HEK293 (cell line): ENCODE measurements at regions not wholly inside any gene's neighbourhood (a gene's known extent, or its start where the extent isn't known, plus 50 kb on each side); places are given as distances from the start of the nearest gene placed in this dataset.

Experiments
- CTCF ChIA-PET: fragments of 350-600 bp; formaldehyde crosslinking; extraction: SDS; loops from one replicate; lab custom pipeline; 2021; ENCODE audit warnings: antibody characterized with exemption; lab: Yijun Ruan, JAX
- POLR2A ChIA-PET: fragments of 300-600 bp; formaldehyde crosslinking; extraction: SDS; loops from one replicate; lab custom pipeline; 2020; ENCODE audit warnings: antibody characterized with exemption, inconsistent platforms; lab: Yijun Ruan, JAX
- H3K27ac ChIP-seq: fragments of 200-500 bp; sonication (Bioruptor generic); 2 replicates; pipeline ENCODE4 v1.5.1; 2014; ENCODE audit warnings: low read depth, low read length, control low read depth, inconsistent platforms; ENCODE audit errors: extremely low read depth
- H3K36me3 ChIP-seq, 2 experiments: fragments of 200-500 bp in 1 of 2; sonication (Bioruptor generic) in 1 of 2; 1 replicate in 1 of 2; 2 replicates in 1 of 2; pipeline ENCODE4 v1.5.1; 2014 to 2017; ENCODE audit warnings: inconsistent platforms in 2 of 2, low read length in 2 of 2; ENCODE audit not compliant: control insufficient read depth in 2 of 2, insufficient read depth in 1 of 2
- H3K4me1 ChIP-seq: fragments of 200-500 bp; sonication (Bioruptor generic); 2 replicates; pipeline ENCODE4 v1.5.1; 2014; ENCODE audit warnings: mild to moderate bottlenecking, low read length, inconsistent platforms; ENCODE audit not compliant: control insufficient read depth, insufficient read depth
- H3K4me3 ChIP-seq: 2 replicates; pipeline ENCODE4 v1.5.1; 2011; ENCODE audit warnings: low read depth, mild to moderate bottlenecking, control low read depth, low read length, moderate library complexity
- H3K9me3 ChIP-seq: fragments of 200-500 bp; sonication (Bioruptor generic); 2 replicates; pipeline ENCODE4 v1.5.1; 2014; ENCODE audit warnings: low read depth, low read length, inconsistent platforms; ENCODE audit not compliant: control insufficient read depth, insufficient read depth
- ELK4 ChIP-seq: IDR thresholded peaks from 2 replicates; pipeline ENCODE4 v1.6.1; 2011; ENCODE audit warnings: mild to moderate bottlenecking, low read depth, low read length, borderline replicate concordance
- KLF1 ChIP-seq: fragments of 450-650 bp; formaldehyde crosslinking; IDR thresholded peaks from 2 replicates; pipeline ENCODE4 v1.5.1; 2016; ENCODE audit warnings: missing biosample characterization, missing genetic modification characterization
- KLF17 ChIP-seq: fragments of 450-650 bp; formaldehyde crosslinking; IDR thresholded peaks from 2 replicates; pipeline ENCODE4 v1.5.1; 2016; ENCODE audit warnings: missing biosample characterization, missing genetic modification characterization
- KLF8 ChIP-seq: fragments of 450-650 bp; formaldehyde crosslinking; IDR thresholded peaks from 2 replicates; pipeline ENCODE4 v1.5.1; 2016; ENCODE audit warnings: missing biosample characterization, missing genetic modification characterization
- MEIS1 ChIP-seq: sonication (generic); formaldehyde crosslinking; IDR thresholded peaks from 2 replicates; pipeline ENCODE4 v1.8.1; 2022; ENCODE audit warnings: missing genetic modification reagents, mild to moderate bottlenecking, borderline replicate concordance
- PBX3 ChIP-seq: sonication (generic); formaldehyde crosslinking; IDR thresholded peaks from 2 replicates; pipeline ENCODE4 v1.8.1; 2022; ENCODE audit warnings: mild to moderate bottlenecking, moderate library complexity, missing genetic modification reagents
- SCRT2 ChIP-seq: fragments of 450-650 bp; formaldehyde crosslinking; IDR thresholded peaks from 2 replicates; pipeline ENCODE4 v1.5.1; 2016; ENCODE audit warnings: missing biosample characterization, missing genetic modification characterization
- ZBTB1 ChIP-seq: fragments of 450-650 bp; formaldehyde crosslinking; IDR thresholded peaks from 2 replicates; pipeline ENCODE4 v1.5.1; 2016; ENCODE audit warnings: missing biosample characterization, missing genetic modification characterization
- ZBTB17 ChIP-seq: fragments of 450-650 bp; formaldehyde crosslinking; IDR thresholded peaks from 2 replicates; pipeline ENCODE4 v1.5.1; 2016; ENCODE audit warnings: missing biosample characterization, missing genetic modification characterization
- ZBTB21 ChIP-seq: fragments of 450-650 bp; formaldehyde crosslinking; IDR thresholded peaks from 2 replicates; pipeline ENCODE4 v1.5.1; 2017; ENCODE audit warnings: missing biosample characterization, missing genetic modification characterization
- ZEB2 ChIP-seq: fragments of 450-650 bp; formaldehyde crosslinking; IDR thresholded peaks from 2 replicates; pipeline ENCODE4 v1.5.1; 2016; ENCODE audit warnings: missing biosample characterization, missing genetic modification characterization
- ZFHX2 ChIP-seq: fragments of 450-650 bp; formaldehyde crosslinking; conservative IDR thresholded peaks from 2 replicates; pipeline ENCODE4 v1.5.1; 2016; ENCODE audit warnings: missing biosample characterization, missing genetic modification characterization
- ZFP3 ChIP-seq: fragments of 450-650 bp; formaldehyde crosslinking; IDR thresholded peaks from 2 replicates; pipeline ENCODE4 v1.5.1; 2016; ENCODE audit warnings: low read depth, missing biosample characterization, missing genetic modification characterization
- ZNF174 ChIP-seq: fragments of 450-650 bp; formaldehyde crosslinking; IDR thresholded peaks from 2 replicates; pipeline ENCODE4 v1.5.0; 2017; ENCODE audit warnings: missing biosample characterization, mild to moderate bottlenecking, missing genetic modification characterization
- ZNF184 ChIP-seq: fragments of 450-650 bp; IDR thresholded peaks from 2 replicates; pipeline ENCODE4 v1.5.1; 2018; ENCODE audit warnings: missing biosample characterization, mild to moderate bottlenecking, missing genetic modification characterization
- ZNF239 ChIP-seq: fragments of 450-650 bp; formaldehyde crosslinking; IDR thresholded peaks from 2 replicates; pipeline ENCODE4 v1.5.1; 2016; ENCODE audit warnings: missing biosample characterization, missing genetic modification characterization
- ZNF48 ChIP-seq: fragments of 450-650 bp; formaldehyde crosslinking; IDR thresholded peaks from 2 replicates; pipeline ENCODE4 v1.5.1; 2016; ENCODE audit warnings: missing biosample characterization, missing genetic modification characterization
- ZNF560 ChIP-seq: fragments of 450-650 bp; formaldehyde crosslinking; IDR thresholded peaks from 2 replicates; pipeline ENCODE4 v1.5.1; 2017; ENCODE audit warnings: missing biosample characterization, missing genetic modification characterization, borderline replicate concordance
- ZNF585B ChIP-seq: fragments of 450-650 bp; formaldehyde crosslinking; IDR thresholded peaks from 2 replicates; pipeline ENCODE4 v1.5.1; 2016; ENCODE audit warnings: missing biosample characterization, missing genetic modification characterization
- ZNF626 ChIP-seq: fragments of 450-650 bp; sonication (Bioruptor Pico); formaldehyde crosslinking; IDR thresholded peaks from 2 replicates; pipeline ENCODE4 v1.5.1; 2018; ENCODE audit warnings: missing biosample characterization, missing genetic modification characterization, inconsistent platforms
- ZNF701 ChIP-seq: fragments of 450-650 bp; formaldehyde crosslinking; IDR thresholded peaks from 2 replicates; pipeline ENCODE4 v1.5.1; 2016; ENCODE audit warnings: missing biosample characterization, missing genetic modification characterization
- ZNF707 ChIP-seq: fragments of 450-650 bp; formaldehyde crosslinking; IDR thresholded peaks from 2 replicates; pipeline ENCODE4 v1.5.1; 2016; ENCODE audit warnings: missing biosample characterization, missing genetic modification characterization
- ZNF747 ChIP-seq: fragments of 450-650 bp; formaldehyde crosslinking; IDR thresholded peaks from 2 replicates; pipeline ENCODE4 v1.5.1; 2016; ENCODE audit warnings: missing biosample characterization, missing genetic modification characterization
- ZNF768 ChIP-seq: fragments of 450-650 bp; formaldehyde crosslinking; IDR thresholded peaks from 2 replicates; pipeline ENCODE4 v1.5.1; 2018; ENCODE audit warnings: missing biosample characterization, mild to moderate bottlenecking, missing genetic modification characterization
- ZNF843 ChIP-seq: fragments of 450-650 bp; formaldehyde crosslinking; IDR thresholded peaks from 2 replicates; pipeline ENCODE4 v1.5.1; 2016; ENCODE audit warnings: missing biosample characterization, missing genetic modification characterization
- ZSCAN30 ChIP-seq: fragments of 450-650 bp; IDR thresholded peaks from 2 replicates; pipeline ENCODE4 v1.5.1; 2018; ENCODE audit warnings: missing biosample characterization, mild to moderate bottlenecking, missing genetic modification characterization, moderate library complexity
- ZSCAN5A ChIP-seq: fragments of 450-650 bp; formaldehyde crosslinking; IDR thresholded peaks from 2 replicates; pipeline ENCODE4 v1.5.1; 2016; ENCODE audit warnings: missing biosample characterization, missing genetic modification characterization
- ZXDB ChIP-seq: fragments of 450-650 bp; formaldehyde crosslinking; IDR thresholded peaks from 2 replicates; pipeline ENCODE4 v1.5.1; 2016; ENCODE audit warnings: missing biosample characterization, missing genetic modification characterization

- H3K4me1 ChIP-seq = no peaks in the 10 kb centered on the region
- TF ChIP-seq ZFHX2 (tag by site-specific recombination) (no peak), ZEB2 (no peak), ZBTB17 (tag by site-specific recombination) (no peak), ZNF768 (tag by site-specific recombination) (no peak), KLF8 (tag by site-specific recombination) (no peak), ZNF747 (tag by site-specific recombination) (no peak), ZNF585B (tag by site-specific recombination) (no peak), ZNF707 (tag by site-specific recombination) (no peak), ZNF48 (tag by site-specific recombination) (no peak), KLF1 (tag by site-specific recombination) (no peak), ELK4 (no peak), ZNF701 (tag by site-specific recombination) (no peak), ZBTB21 (tag by site-specific recombination) (no peak), ZSCAN30 (tag by site-specific recombination) (no peak), ZNF843 (tag by site-specific recombination) (no peak), MEIS1 (no peak), ZBTB1 (no peak), ZNF626 (no peak), SCRT2 (no peak)
- no peaks in the 10 kb centered on the region for H3K9me3 ChIP-seq
- no peaks in the 10 kb centered on the region for H3K36me3 ChIP-seq
- ChIA-PET CTCF (no interaction called here), POLR2A (no interaction called here)
- no peak overlapping the region for H3K4me3 ChIP-seq
- H3K27ac ChIP-seq = no peak overlapping the region
Observed at GRCh38 chr6:3631186-3631585, 120.3 kb downstream of the PXDC1 start.

- H3K9me3 ChIP-seq = no peaks in the 10 kb centered on the region
- no peak overlapping the region for H3K4me3 ChIP-seq
- H3K36me3 ChIP-seq = no peaks in the 10 kb centered on the region
- CTCF ChIA-PET = interaction anchor here (0.7 kb wide), 1 partner anchor 151 kb away, joined by 3 read pairs; no protein-coding TSS in a partner anchor
- TF ChIP-seq ZXDB (tag by site-specific recombination) (no peak), ZNF239 (no peak), ZFP3 (tag by site-specific recombination) (no peak), KLF17 (tag by site-specific recombination) (no peak), ZSCAN5A (tag by site-specific recombination) (no peak), ZNF174 (tag by site-specific recombination) (no peak), ZNF184 (tag by site-specific recombination) (no peak), PBX3 (CRISPR knock-in tag) (no peak), ZNF560 (tag by site-specific recombination) (no peak)
- POLR2A ChIA-PET = no interaction called here
- H3K4me1 ChIP-seq = no peaks in the 10 kb centered on the region
- no peak overlapping the region for H3K27ac ChIP-seq
Observed at GRCh38 chr6:3630258-3630835, 121.2 kb downstream of the PXDC1 start.
